H1 (cell line): ENCODE measurements at regions not wholly inside any gene's neighbourhood (a gene's known extent, or its start where the extent isn't known, plus 50 kb on each side); places are given as distances from the start of the nearest gene placed in this dataset.

Experiments used
- CTCF ChIP-seq, 3 experiments: IDR thresholded peaks; 1 replicate in 2 of 3; 2 replicates in 1 of 3; pipeline versions ENCODE4 v1.5.1 to v1.6.1; 2011; ENCODE audit warnings: low read length in 3 of 3, mild to moderate bottlenecking in 3 of 3, inconsistent platforms in 2 of 3, low read depth in 1 of 3, moderate library complexity in 1 of 3; ENCODE audit not compliant: insufficient read depth in 1 of 3; ENCODE audit errors: control extremely low read depth in 1 of 3
- EP300 ChIP-seq, 2 experiments: IDR thresholded peaks; 1 replicate in 1 of 2; 2 replicates in 1 of 2; pipeline ENCODE4 v1.6.1; 2011 to 2012; ENCODE audit warnings: low read depth in 2 of 2, low read length in 2 of 2, mild to moderate bottlenecking in 2 of 2, borderline replicate concordance in 1 of 2, inconsistent platforms in 1 of 2, moderate library complexity in 1 of 2
- EZH2 ChIP-seq: fragments of 200-600 bp; sonication (generic); IDR thresholded peaks from 2 replicates; pipeline ENCODE4 v1.7.1; 2012; ENCODE audit warnings: low read depth, mild to moderate bottlenecking, moderate library complexity, low read length, inconsistent platforms; ENCODE audit not compliant: severe bottlenecking
- HDAC2 ChIP-seq, 2 experiments: fragments of 300-600 bp in 1 of 2; sonication (generic) in 1 of 2; IDR thresholded peaks; 2 replicates each; pipeline ENCODE4 v1.6.1; 2011 to 2012; ENCODE audit warnings: low read depth in 2 of 2, low read length in 2 of 2, mild to moderate bottlenecking in 2 of 2, moderate library complexity in 2 of 2, borderline replicate concordance in 1 of 2, inconsistent platforms in 1 of 2
- KDM1A ChIP-seq: fragments of 200-600, 300-600 bp; sonication (generic); IDR thresholded peaks from 2 replicates; pipeline ENCODE4 v1.7.1; 2016; ENCODE audit warnings: mild to moderate bottlenecking, low read length, borderline replicate concordance
- MAX ChIP-seq: IDR thresholded peaks from 2 replicates; pipeline ENCODE4 v1.6.1; 2012; ENCODE audit warnings: inconsistent platforms
- POLR2A ChIP-seq, 2 experiments: IDR thresholded peaks; 1 replicate in 1 of 2; 2 replicates in 1 of 2; pipeline ENCODE4 v1.6.1; 2011; ENCODE audit warnings: low read depth in 2 of 2, low read length in 2 of 2, mild to moderate bottlenecking in 2 of 2; ENCODE audit errors: control extremely low read depth in 1 of 2
- SUZ12 ChIP-seq: fragments of 200-600 bp; sonication (generic); IDR thresholded peaks from 2 replicates; pipeline ENCODE4 v1.6.1; 2012; ENCODE audit warnings: mild to moderate bottlenecking, inconsistent platforms, low read length, moderate library complexity, mixed read lengths
- ZNF274 ChIP-seq: IDR thresholded peaks from 2 replicates; pipeline ENCODE4 v1.7.0; 2012; ENCODE audit warnings: low read length, borderline replicate concordance; ENCODE audit errors: extremely low read depth

DNA sequence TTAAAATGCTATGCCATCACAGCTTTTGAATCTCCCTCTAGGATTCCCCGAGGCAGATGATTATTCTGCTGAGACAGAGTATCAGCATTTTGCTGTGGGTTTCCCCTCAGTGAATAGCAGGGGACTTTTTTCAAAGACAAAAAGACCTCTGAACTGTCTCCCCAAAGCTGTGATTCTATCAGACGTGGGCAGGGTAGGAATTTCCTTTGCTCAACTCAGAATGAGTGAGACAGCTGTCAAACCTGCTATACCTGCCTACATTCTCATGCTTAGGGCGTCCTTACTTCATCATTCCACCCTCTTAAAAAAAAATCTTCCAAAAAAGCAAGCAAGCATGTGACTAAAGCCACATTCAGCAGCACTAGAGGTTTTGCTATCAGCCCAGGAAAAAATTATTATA is 147.6 kb upstream of the FAM83B start:
- TF ChIP-seq KDM1A (no peak), POLR2A (IDR thresholded peaks at IDR 0.05; ENCODE audit: control extremely low read depth in 1 of 2, low read depth in 2 of 2, low read length in 2 of 2) (no peak), EZH2 (no peak), SUZ12 (no peak), MAX (no peak), HDAC2 (IDR thresholded peaks at IDR 0.05; ENCODE audit: borderline replicate concordance in 1 of 2, low read depth in 2 of 2, low read length in 2 of 2) (no peak), EP300 (IDR thresholded peaks at IDR 0.05; ENCODE audit: borderline replicate concordance in 1 of 2, low read depth in 2 of 2, low read length in 2 of 2) (no peak), ZNF274 (no peak), CTCF (IDR thresholded peaks at IDR 0.05; ENCODE audit: control extremely low read depth in 1 of 3, insufficient read depth in 1 of 3, low read depth in 1 of 3, low read length in 3 of 3) (no peak)
